Mucosa of stomach (tissue), 1 donor: ENCODE measurements at regions not wholly inside any gene's neighbourhood (a gene's known extent, or its start where the extent isn't known, plus 50 kb on each side); places are given as distances from the start of the nearest gene placed in this dataset.
"Not testable (repeated sequence)": the region's sequence is repeated elsewhere in the genome, so short reads cannot be mapped to it uniquely, and the experiment has no call there.

Experiments used
- H3K27me3 ChIP-seq: one replicate; pipeline ENCODE4 v1.7.0; 2013; ENCODE audit warnings: mild to moderate bottlenecking, low read length; ENCODE audit not compliant: control insufficient read depth, insufficient read depth
- H3K36me3 ChIP-seq: one replicate; pipeline ENCODE4 v1.7.0; 2013; ENCODE audit warnings: low read length; ENCODE audit not compliant: control insufficient read depth, insufficient read depth
- H3K4me1 ChIP-seq: one replicate; pipeline ENCODE4 v1.7.0; 2013; ENCODE audit warnings: mild to moderate bottlenecking, low read length; ENCODE audit not compliant: control insufficient read depth, insufficient read depth
- H3K4me3 ChIP-seq: one replicate; pipeline ENCODE4 v1.7.0; 2013; ENCODE audit warnings: low read length
- H3K9ac ChIP-seq: one replicate; pipeline ENCODE4 v1.7.0; 2013; ENCODE audit warnings: mild to moderate bottlenecking, low read length, moderate library complexity
- H3K9me3 ChIP-seq: one replicate; pipeline ENCODE4 v1.7.0; 2013; ENCODE audit warnings: mild to moderate bottlenecking, low read length, moderate library complexity; ENCODE audit not compliant: control insufficient read depth
- donor health status: Pancreatic carcinoma.

GRCh38 chr4:153094435-153094834 is 109.8 kb upstream of the TRIM2 start:
- H3K4me1 ChIP-seq = peaks cover 24% of the 10 kb centered on the region
- no peaks in the 10 kb centered on the region for H3K9me3 ChIP-seq
- H3K36me3 ChIP-seq = no peaks in the 10 kb centered on the region
- H3K9ac ChIP-seq = no peak overlapping the region
- H3K4me3 ChIP-seq = no peak overlapping the region
- H3K27me3 ChIP-seq = no peaks in the 10 kb centered on the region

DNA sequence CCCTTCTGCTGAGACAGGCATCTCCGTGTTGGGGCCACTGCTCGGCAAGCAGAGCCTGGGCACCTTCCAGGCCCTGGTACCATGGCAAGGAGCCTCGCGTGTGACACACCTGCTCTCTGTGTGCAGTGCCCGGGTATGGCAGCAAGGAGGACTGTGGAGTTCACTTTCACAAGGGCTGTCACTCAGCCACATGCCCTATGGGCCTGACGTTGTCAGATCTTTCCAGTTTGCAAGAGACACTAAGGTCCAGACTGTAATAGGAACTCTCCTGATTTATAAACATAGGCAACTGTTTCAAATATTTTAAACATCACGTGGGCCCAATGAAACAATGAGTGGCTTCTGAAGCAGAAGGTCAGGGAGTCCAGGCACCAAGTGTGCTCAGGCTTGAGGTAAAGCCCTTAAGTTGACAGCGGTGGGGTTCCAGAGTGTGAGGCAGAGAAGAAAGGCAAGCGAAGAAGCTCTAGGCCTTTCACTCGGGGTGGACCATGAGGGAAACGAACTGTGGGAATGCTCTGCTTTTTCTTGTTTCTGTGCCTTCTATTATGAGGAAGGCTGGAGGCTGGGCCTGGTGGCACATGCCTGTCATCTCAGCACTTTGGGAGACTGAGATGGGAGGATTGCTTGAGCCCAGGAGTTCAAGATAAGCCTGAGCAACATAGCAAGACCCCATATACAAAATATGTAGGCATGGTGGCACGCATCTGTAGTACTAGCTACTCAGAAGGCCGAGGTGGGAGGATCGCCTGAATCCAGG is 108.6 kb upstream of the TRIM2 start:
- no peak overlapping the region for H3K4me3 ChIP-seq
- no peaks in the 10 kb centered on the region for H3K9me3 ChIP-seq
- H3K27me3 ChIP-seq = no peaks in the 10 kb centered on the region
- H3K36me3 ChIP-seq = no peaks in the 10 kb centered on the region
- H3K4me1 ChIP-seq = peaks cover 19% of the 10 kb centered on the region
- no peak overlapping the region for H3K9ac ChIP-seq

- H3K4me1 ChIP-seq = peaks cover 13% of the 10 kb centered on the region
- H3K36me3 ChIP-seq = no peaks in the 10 kb centered on the region
- no peaks in the 10 kb centered on the region for H3K27me3 ChIP-seq
- no peaks in the 10 kb centered on the region for H3K9me3 ChIP-seq
- H3K4me3 ChIP-seq = no peak overlapping the region
- H3K9ac ChIP-seq = no peak overlapping the region
Measured at GRCh38 chr4:153096344-153096743, 107.9 kb upstream of the TRIM2 start.

GRCh38 chr4:153098427-153098826 is 105.8 kb upstream of the TRIM2 start:
- H3K27me3 ChIP-seq = no peaks in the 10 kb centered on the region
- no peak overlapping the region for H3K9ac ChIP-seq
- no peak overlapping the region for H3K4me3 ChIP-seq
- H3K4me1 ChIP-seq = peaks cover 13% of the 10 kb centered on the region
- no peaks in the 10 kb centered on the region for H3K9me3 ChIP-seq
- H3K36me3 ChIP-seq = no peaks in the 10 kb centered on the region

DNA sequence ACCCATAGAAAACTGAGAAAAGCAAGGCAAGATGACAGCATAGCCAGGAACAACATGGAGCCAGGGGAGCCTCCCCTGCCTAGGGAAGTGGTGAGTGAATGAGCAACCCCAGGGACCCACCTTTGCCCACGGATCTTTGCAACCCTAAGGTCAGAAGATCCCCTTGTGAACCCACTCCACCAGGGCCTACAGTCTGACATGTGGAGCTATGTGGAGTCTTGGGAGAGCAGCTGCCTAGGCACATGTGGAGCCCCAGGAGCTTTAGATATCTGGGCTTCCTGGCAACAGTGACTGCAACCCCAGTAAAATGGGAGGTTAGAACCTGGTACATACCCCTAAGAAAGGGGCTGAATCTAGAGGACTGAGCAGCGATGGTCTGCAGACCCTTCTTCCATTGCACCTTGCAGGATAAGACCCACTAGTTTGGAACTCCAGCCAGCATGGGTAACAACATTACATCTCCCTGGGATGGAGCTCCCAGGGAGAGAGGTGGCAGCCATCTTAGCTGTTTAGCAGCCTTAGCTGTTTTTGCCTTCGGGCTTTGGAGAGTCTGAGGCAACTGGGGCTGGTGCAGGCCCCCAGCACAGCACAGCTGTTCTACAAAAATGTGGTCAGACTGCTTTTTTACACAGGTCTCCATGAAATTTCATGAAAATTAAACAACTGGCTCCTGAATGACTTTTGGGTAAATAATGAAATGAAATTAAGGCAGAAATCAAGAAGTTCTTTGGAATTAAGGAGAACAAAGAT is 104.7 kb upstream of the TRIM2 start:
- no peak overlapping the region for H3K9ac ChIP-seq
- H3K4me1 ChIP-seq = peaks cover 13% of the 10 kb centered on the region
- no peak overlapping the region for H3K4me3 ChIP-seq
- H3K36me3 ChIP-seq = no peaks in the 10 kb centered on the region
- H3K9me3 ChIP-seq = no peaks in the 10 kb centered on the region
- H3K27me3 ChIP-seq = no peaks in the 10 kb centered on the region

DNA sequence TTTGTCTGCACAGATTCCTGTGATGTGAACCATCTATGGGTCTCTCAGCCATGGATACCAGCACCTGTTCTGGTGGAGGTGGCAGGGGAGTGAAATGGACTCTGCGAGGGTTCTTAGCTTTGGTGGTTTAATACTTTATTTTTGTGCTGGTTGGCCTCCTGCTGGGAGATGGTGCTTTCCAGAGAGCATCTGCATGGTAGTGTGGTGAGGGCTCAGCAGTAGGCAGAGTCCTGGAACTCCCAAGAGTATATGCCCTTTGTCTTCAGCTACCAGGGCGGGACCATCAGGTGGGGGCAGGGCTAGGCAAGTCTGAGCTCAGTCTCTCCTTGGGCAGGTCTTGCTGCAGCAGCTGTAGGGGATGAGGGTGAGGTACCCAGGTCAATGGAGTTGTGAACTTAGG is 97.5 kb upstream of the TRIM2 start:
- H3K4me1 ChIP-seq, H3K9me3 ChIP-seq, H3K36me3 ChIP-seq, H3K27me3 ChIP-seq, H3K4me3 ChIP-seq, H3K9ac ChIP-seq: not testable (repeated sequence)

- Histone ChIP-seq H3K4me1 (peaks cover 8% of the 10 kb centered on the region), H3K9ac (no peak overlapping the region), H3K4me3 (no peak overlapping the region), H3K9me3 (no peaks in the 10 kb centered on the region), H3K27me3 (no peaks in the 10 kb centered on the region), H3K36me3 (no peaks in the 10 kb centered on the region)
Measured at GRCh38 chr4:153107246-153107645, 97.0 kb upstream of the TRIM2 start.

GRCh38 chr4:153109296-153109849 is 94.9 kb upstream of the TRIM2 start:
- H3K4me3 ChIP-seq = no peak overlapping the region
- H3K36me3 ChIP-seq = no peaks in the 10 kb centered on the region

GRCh38 chr4:153110739-153111138 is 93.5 kb upstream of the TRIM2 start:
- H3K36me3 ChIP-seq = no peaks in the 10 kb centered on the region
- H3K4me1 ChIP-seq = peaks cover 30% of the 10 kb centered on the region
- no peak overlapping the region for H3K4me3 ChIP-seq
- no peak overlapping the region for H3K9ac ChIP-seq
- H3K9me3 ChIP-seq = no peaks in the 10 kb centered on the region
- no peaks in the 10 kb centered on the region for H3K27me3 ChIP-seq

More at GRCh38 chr4:153109296-153109849, 94.9 kb upstream of the TRIM2 start:
- H3K9me3 ChIP-seq = no peaks in the 10 kb centered on the region
- H3K4me1 ChIP-seq = peaks cover 16% of the 10 kb centered on the region
- H3K9ac ChIP-seq = no peak overlapping the region
- no peaks in the 10 kb centered on the region for H3K27me3 ChIP-seq

- H3K4me1 ChIP-seq = peaks cover 35% of the 10 kb centered on the region
- H3K9me3 ChIP-seq = no peaks in the 10 kb centered on the region
- H3K4me3 ChIP-seq = no peak overlapping the region
- no peaks in the 10 kb centered on the region for H3K27me3 ChIP-seq
- no peak overlapping the region for H3K9ac ChIP-seq
- H3K36me3 ChIP-seq = no peaks in the 10 kb centered on the region
Measured at GRCh38 chr4:153111426-153112040, 92.7 kb upstream of the TRIM2 start.

DNA sequence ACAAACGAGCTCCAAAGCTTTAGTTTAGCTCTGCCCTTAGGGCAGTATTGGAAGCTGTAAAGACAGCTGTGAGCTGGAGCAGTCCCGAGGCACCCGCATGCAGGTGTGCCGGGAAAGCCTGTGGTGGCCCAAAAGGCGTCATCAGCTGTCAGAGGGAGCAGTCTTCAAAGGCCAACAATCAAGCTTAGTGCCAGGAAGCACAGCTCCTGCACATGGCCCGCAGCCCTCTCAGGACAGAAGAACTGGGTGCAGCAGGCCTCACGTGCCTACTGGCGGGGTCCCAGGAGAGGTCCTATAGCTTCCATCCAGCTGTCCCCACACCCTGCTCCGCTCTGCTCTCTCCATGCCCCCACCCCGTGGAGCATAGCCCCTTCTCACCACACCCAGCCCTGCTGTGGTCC is 92.2 kb upstream of the TRIM2 start:
- no peak overlapping the region for H3K9ac ChIP-seq
- peaks cover 35% of the 10 kb centered on the region for H3K4me1 ChIP-seq
- H3K9me3 ChIP-seq = no peaks in the 10 kb centered on the region
- H3K4me3 ChIP-seq = no peak overlapping the region
- H3K27me3 ChIP-seq = no peaks in the 10 kb centered on the region
- no peaks in the 10 kb centered on the region for H3K36me3 ChIP-seq
